Omental fat pad (tissue), 3 donors: ENCODE measurements at regions not wholly inside any gene's neighbourhood (a gene's known extent, or its start where the extent isn't known, plus 50 kb on each side); places are given as distances from the start of the nearest gene placed in this dataset.

Experiments
- ATAC-seq: fragments of 150-250 bp; one replicate; pipeline ENCODE4 v1.9.1; 2016; ENCODE audit warnings: mild to moderate bottlenecking, moderate library complexity; ENCODE audit not compliant: low FRiP score
- DNase-seq: peaks from one replicate; pipeline ENCODE4 v3.0.0-alpha.2; 2019; ENCODE audit warnings: low spot score
- CTCF ChIP-seq, 3 donors: fragments of 450-650 bp; IDR thresholded peaks; one replicate each; pipeline ENCODE4 v1.5.1; 2016 to 2017; ENCODE audit warnings: antibody characterized with exemption in 3 of 3, mild to moderate bottlenecking in 3 of 3, moderate library complexity in 2 of 3

GRCh38 chr4:56169061-56169460 is 218.2 kb downstream of the AASDH start:
- no peak for ATAC-seq
- no peak for DNase-seq
- TF ChIP-seq CTCF (IDR thresholded peaks at IDR 0.05), result no peak

- no peak for ATAC-seq
- no peak for DNase-seq
- no peak for TF ChIP-seq CTCF (IDR thresholded peaks at IDR 0.05)
Measured at GRCh38 chr4:56164907-56165306, 216.2 kb downstream of the CEP135 start.

GRCh38 chr4:56160636-56161035 is 211.9 kb downstream of the CEP135 start:
- TF ChIP-seq CTCF (IDR thresholded peaks at IDR 0.05), result no peak
- ATAC-seq (no peak), DNase-seq (no peak)

- DNase-seq (no peak), ATAC-seq (no peak)
- TF ChIP-seq CTCF (IDR thresholded peaks at IDR 0.05), result no peak
Measured at GRCh38 chr4:56158483-56158882, 209.7 kb downstream of the CEP135 start.

- ATAC-seq (no peak), DNase-seq (no peak)
- no peak for TF ChIP-seq CTCF (IDR thresholded peaks at IDR 0.05)
Measured at GRCh38 chr4:56156141-56156540, 207.4 kb downstream of the CEP135 start.

- DNase-seq (no peak), ATAC-seq (no peak)
- TF ChIP-seq CTCF (IDR thresholded peaks at IDR 0.05), result no peak
Measured at GRCh38 chr4:56155432-56155831, 206.7 kb downstream of the CEP135 start.

- DNase-seq (no peak), ATAC-seq (no peak)
- no peak for TF ChIP-seq CTCF (IDR thresholded peaks at IDR 0.05)
Measured at GRCh38 chr4:56149591-56149990, 200.8 kb downstream of the CEP135 start.
